K562 (cell line): ENCODE measurements at regions not wholly inside any gene's neighbourhood (a gene's known extent, or its start where the extent isn't known, plus 50 kb on each side); places are given as distances from the start of the nearest gene placed in this dataset.

Experiments
- CEBPG ChIP-seq, 3 experiments: fragments of 200-800 bp in 1 of 3; sonication (Bioruptor generic) in 1 of 3; sonication (generic) in 1 of 3; formaldehyde crosslinking in 1 of 3; IDR thresholded peaks in 2 of 3; conservative IDR thresholded peaks in 1 of 3; 2 replicates each; pipeline versions ENCODE4 v1.6.1 to v1.8.0; 2016 to 2022; ENCODE audit warnings: missing compliant biosample characterization in 2 of 3, missing genetic modification characterization in 2 of 3, mild to moderate bottlenecking in 1 of 3, missing genetic modification reagents in 1 of 3
- EZH2 ChIP-seq: IDR thresholded peaks from 2 replicates; pipeline ENCODE4 v1.6.1; 2012; ENCODE audit warnings: low read depth, mild to moderate bottlenecking, inconsistent platforms, low read length, borderline replicate concordance
- HMG20A ChIP-seq: fragments of 450-650 bp; formaldehyde crosslinking; conservative IDR thresholded peaks from 2 replicates; pipeline ENCODE4 v1.4.0; 2020; ENCODE audit warnings: mild to moderate bottlenecking, mixed read lengths
- SP1 ChIP-seq: sonication (generic); formaldehyde crosslinking; IDR thresholded peaks from 2 replicates; pipeline ENCODE4 v1.8.1; 2022; ENCODE audit warnings: mild to moderate bottlenecking, missing genetic modification reagents
- TF ChIP-seq, protein P1 (sequence below): fragments of 450-650 bp; IDR thresholded peaks from 2 replicates; pipeline ENCODE4 v1.6.1; 2016; ENCODE audit warnings: low read depth, mild to moderate bottlenecking, moderate library complexity
- TF ChIP-seq, protein P2 (sequence below), 2 experiments: fragments of 450-650 bp; formaldehyde crosslinking in 1 of 2; IDR thresholded peaks; 2 replicates each; pipeline versions ENCODE4 v1.4.0 to v1.6.1; 2014 to 2020; ENCODE audit warnings: mild to moderate bottlenecking in 2 of 2, borderline replicate concordance in 1 of 2, low read depth in 1 of 2

DNA sequence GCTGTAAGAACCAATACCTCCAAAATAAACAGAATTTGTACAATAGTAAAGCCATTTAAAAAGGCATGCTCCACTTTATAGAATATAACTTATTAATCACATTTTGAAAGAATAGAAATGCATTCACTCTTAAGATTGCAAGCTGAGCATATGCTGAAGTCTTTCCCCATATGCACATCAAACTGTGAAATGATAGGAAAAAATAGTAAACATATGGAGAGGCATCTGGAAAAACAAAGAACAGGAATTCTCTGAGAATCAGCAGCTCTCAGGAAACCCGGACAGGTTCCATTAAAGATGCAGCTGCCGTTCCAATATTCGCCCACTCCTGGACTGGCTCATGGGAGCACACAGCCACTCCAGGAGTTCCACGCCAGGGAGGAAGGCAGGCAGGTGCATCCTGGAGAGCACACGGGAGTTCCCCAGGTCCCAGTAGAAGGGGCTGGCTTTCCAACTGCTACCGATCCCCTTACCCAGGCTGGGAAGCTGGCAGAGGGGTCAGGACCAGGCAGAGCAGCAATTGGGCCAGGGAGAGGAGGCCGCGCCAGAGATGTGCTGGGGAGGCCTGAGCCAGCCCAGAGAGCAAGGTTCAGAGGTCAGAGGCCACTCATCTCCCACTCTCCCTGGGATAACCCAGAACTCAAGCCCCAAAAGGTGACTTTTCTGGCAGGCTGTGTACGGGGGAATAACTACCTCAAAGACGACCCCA lies 111.1 kb downstream of the DLL1 start:
- TF ChIP-seq, protein P1, sequence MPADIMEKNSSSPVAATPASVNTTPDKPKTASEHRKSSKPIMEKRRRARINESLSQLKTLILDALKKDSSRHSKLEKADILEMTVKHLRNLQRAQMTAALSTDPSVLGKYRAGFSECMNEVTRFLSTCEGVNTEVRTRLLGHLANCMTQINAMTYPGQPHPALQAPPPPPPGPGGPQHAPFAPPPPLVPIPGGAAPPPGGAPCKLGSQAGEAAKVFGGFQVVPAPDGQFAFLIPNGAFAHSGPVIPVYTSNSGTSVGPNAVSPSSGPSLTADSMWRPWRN = no peak
- TF ChIP-seq, protein P2, sequence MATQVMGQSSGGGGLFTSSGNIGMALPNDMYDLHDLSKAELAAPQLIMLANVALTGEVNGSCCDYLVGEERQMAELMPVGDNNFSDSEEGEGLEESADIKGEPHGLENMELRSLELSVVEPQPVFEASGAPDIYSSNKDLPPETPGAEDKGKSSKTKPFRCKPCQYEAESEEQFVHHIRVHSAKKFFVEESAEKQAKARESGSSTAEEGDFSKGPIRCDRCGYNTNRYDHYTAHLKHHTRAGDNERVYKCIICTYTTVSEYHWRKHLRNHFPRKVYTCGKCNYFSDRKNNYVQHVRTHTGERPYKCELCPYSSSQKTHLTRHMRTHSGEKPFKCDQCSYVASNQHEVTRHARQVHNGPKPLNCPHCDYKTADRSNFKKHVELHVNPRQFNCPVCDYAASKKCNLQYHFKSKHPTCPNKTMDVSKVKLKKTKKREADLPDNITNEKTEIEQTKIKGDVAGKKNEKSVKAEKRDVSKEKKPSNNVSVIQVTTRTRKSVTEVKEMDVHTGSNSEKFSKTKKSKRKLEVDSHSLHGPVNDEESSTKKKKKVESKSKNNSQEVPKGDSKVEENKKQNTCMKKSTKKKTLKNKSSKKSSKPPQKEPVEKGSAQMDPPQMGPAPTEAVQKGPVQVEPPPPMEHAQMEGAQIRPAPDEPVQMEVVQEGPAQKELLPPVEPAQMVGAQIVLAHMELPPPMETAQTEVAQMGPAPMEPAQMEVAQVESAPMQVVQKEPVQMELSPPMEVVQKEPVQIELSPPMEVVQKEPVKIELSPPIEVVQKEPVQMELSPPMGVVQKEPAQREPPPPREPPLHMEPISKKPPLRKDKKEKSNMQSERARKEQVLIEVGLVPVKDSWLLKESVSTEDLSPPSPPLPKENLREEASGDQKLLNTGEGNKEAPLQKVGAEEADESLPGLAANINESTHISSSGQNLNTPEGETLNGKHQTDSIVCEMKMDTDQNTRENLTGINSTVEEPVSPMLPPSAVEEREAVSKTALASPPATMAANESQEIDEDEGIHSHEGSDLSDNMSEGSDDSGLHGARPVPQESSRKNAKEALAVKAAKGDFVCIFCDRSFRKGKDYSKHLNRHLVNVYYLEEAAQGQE (IDR thresholded peaks at IDR 0.05; ENCODE audit: borderline replicate concordance) = no peak
- TF ChIP-seq, protein P2 (CRISPR knock-in tag; IDR thresholded peaks at IDR 0.05; ENCODE audit: low read depth) = no peak
- no peak for TF ChIP-seq SP1 (CRISPR knock-in tag)
- TF ChIP-seq CEBPG (CRISPR knock-in tag; IDR thresholded peaks at IDR 0.05) = no peak
- no peak for TF ChIP-seq CEBPG (tag; conservative IDR thresholded peaks at IDR 0.05 in 1 of 2, IDR thresholded peaks at IDR 0.05 in 1 of 2)
- no peak for TF ChIP-seq EZH2
- TF ChIP-seq HMG20A = no peak
